GM12864 (cell line): ENCODE measurements at regions not wholly inside any gene's neighbourhood (a gene's known extent, or its start where the extent isn't known, plus 50 kb on each side); places are given as distances from the start of the nearest gene placed in this dataset.

ENCODE experiments used
- DNase-seq: peaks from one replicate; pipeline ENCODE4 v3.0.0-alpha.2; 2011; ENCODE audit warnings: low read depth
- H3K4me3 ChIP-seq: 2 replicates; pipeline ENCODE4 v1.5.1; 2011; ENCODE audit warnings: mild to moderate bottlenecking, low read depth, low read length, control low read depth
- CTCF ChIP-seq: IDR thresholded peaks from 2 replicates; pipeline ENCODE4 v1.5.1; 2011; ENCODE audit warnings: low read depth, mild to moderate bottlenecking, moderate library complexity, low read length, control low read depth, inconsistent platforms; ENCODE audit errors: missing control alignments

- TF ChIP-seq CTCF: no peak
- no peak for DNase-seq
- no peak overlapping the region for H3K4me3 ChIP-seq
Measured at GRCh38 chr2:193566886-193567285, 1372.2 kb upstream of the TMEFF2 start.

DNA sequence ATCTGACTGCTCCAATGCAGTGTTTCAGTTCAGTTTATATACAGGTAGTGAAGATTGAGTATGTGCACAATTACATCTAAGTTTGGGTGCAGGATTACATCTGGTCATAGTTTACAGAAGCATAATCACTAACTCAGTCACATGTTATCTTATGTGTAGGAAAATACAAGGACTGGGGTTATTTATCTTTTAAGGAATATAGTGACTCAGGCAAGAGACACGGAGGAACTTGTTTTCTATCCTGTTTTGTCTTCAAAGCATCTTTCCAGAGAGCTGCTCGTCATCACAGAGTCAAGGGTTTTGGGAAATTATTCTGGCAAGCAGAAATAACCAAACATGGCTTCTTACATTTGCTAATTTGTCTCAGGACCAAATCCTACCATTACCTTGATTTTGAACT is 1371.5 kb upstream of the TMEFF2 start:
- H3K4me3 ChIP-seq: no peak overlapping the region
- no peak for DNase-seq
- TF ChIP-seq CTCF: no peak

GRCh38 chr2:193562031-193562430 is 1367.3 kb upstream of the TMEFF2 start:
- no peak for TF ChIP-seq CTCF
- no peak overlapping the region for H3K4me3 ChIP-seq
- DNase-seq: no peak

DNA sequence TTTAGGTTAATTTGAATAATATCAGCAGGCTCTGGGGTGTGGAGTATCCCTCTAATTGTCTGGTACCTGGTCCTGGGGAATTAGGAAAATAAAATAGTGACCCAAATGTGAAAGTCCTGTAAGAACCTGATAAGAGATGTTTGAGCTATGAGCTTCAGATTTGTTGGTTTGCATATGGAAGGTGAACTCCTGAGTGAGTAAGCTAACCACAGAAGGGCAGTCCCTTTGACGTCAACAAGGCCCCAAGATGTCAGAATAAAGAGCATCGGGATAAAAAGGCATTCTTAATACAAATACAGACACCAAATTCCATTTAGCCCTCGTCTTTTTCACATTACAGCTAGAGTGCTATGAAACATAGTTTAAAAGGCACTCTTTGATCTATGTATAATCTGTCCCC is 1366.3 kb upstream of the TMEFF2 start:
- TF ChIP-seq CTCF: no peak

DNA sequence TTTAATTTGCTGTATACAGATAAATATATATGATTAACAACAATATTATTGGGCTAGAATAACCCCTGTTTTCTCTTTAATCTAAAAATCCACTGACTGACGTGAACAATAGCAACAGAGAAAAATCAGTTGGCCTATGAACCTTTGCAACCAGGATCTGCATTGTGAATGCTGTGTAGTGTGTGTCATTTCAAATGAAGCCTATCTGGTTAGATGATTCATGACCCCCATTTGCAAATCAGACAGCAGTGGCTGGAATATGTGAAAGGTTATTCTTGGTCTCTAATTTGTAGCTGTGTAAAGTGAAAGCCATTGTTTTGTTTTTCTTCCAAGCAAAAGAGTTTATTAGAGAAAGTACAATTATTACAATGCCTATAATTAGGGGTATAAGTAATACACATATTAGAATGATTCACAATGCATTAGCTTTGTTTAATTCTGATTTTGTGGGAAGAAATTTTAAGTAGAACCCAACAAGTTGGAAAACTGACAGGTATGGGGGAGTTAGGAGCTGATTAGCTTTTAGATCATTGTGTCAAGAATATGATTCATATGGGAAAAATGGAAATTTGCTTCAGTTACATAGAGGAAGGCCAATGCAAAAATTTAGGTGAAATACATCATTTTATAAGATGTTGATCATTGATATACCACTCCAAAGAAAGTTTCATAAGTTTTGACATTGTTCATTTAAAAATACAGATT is 1362.2 kb upstream of the TMEFF2 start:
- no peak for TF ChIP-seq CTCF
- no peak overlapping the region for H3K4me3 ChIP-seq
- no peak for DNase-seq

More for the DNA sequence above, 1366.3 kb upstream of the TMEFF2 start:
- no peak for DNase-seq
- no peak overlapping the region for H3K4me3 ChIP-seq

DNA sequence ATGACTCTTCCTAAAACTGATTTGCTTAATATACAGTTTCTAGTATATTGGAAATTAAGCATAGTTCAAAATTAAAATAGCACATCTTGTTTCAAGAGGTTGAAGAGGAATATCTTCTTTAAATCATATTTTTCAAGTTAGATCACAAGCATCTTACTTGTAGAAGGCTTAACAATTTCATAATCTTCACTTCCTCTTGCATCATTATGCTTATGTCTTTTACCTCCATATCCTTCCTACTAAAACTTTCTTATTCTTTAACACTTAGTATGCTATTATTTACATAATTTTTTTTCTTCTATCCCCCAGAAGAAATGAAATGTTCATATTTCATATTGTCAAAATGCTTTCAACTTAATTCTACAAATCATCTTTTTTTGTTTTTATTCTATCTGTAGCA is 1354.9 kb upstream of the TMEFF2 start:
- DNase-seq: no peak
- no peak for TF ChIP-seq CTCF
- H3K4me3 ChIP-seq: no peak overlapping the region

DNA sequence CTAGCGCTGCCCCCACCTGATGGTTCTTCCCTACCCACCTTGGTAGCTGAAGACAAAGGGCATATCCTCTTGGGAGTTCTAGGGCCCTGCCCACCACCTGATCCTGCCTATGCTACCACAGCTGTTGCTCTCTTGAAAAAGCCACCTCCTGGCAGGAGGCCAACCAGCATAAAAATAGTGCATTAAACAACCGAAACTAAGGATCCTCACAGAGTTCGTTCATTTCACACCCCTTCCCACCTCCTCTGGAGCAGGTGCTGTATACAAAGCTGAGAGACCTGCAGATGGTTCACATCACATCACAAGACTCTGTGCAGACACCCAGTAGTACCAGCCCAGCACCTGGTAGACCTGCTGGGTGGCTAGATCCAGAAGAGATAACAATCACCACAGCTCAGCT is 1348.0 kb upstream of the TMEFF2 start:
- DNase-seq: no peak
- TF ChIP-seq CTCF: no peak
- no peak overlapping the region for H3K4me3 ChIP-seq
